D721Med (cell line): ENCODE measurements at regions not wholly inside any gene's neighbourhood (a gene's known extent, or its start where the extent isn't known, plus 50 kb on each side); places are given as distances from the start of the nearest gene placed in this dataset.

ENCODE experiments used
- DNase-seq: peaks from one replicate; pipeline ENCODE4 v3.0.0; 2011; ENCODE audit warnings: low spot score; ENCODE audit not compliant: insufficient read length
- FAIRE-seq: peaks from 2 replicates; lab custom pipeline; 2011; peaks lifted over from hg19 to GRCh38; lab: Jason Lieb, UNC
- TF ChIP-seq, protein P1 (sequence below): IDR thresholded peaks from 2 replicates; pipeline ENCODE4 v1.5.1; 2012; ENCODE audit warnings: mild to moderate bottlenecking, control low read depth; ENCODE audit not compliant: insufficient read depth; ENCODE audit errors: missing control alignments

DNA sequence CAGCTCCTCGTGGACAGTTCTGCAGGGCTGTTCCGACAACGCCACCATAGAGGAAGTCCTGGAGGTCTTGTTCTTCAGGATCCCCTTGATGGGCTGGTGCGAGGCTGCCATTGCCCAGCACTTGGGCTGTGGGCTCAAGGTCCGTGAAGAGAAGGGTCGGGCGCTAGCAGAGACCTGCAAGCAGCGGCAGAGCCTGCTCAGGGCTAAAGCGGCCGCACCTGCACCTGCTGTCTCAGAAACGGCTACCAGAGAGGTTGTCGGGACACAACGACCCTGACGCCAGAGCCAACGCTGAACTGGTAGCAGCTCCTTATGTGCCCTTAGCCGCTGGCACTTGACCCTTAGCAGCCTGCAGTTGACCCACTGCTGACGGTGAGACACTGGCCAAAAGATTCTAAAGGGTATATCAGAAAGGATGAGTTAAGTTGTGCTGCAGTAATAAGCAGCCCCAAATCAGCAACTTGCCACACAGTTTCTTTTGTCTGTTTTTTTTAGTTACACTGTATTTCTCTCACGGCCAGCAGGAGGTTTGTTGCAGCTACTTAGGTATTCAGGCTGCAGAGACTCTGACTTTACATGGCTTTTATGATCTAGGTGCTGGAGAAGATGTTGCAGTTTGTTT is 55.5 kb upstream of the ST6GAL2 start:
- TF ChIP-seq, protein P1, sequence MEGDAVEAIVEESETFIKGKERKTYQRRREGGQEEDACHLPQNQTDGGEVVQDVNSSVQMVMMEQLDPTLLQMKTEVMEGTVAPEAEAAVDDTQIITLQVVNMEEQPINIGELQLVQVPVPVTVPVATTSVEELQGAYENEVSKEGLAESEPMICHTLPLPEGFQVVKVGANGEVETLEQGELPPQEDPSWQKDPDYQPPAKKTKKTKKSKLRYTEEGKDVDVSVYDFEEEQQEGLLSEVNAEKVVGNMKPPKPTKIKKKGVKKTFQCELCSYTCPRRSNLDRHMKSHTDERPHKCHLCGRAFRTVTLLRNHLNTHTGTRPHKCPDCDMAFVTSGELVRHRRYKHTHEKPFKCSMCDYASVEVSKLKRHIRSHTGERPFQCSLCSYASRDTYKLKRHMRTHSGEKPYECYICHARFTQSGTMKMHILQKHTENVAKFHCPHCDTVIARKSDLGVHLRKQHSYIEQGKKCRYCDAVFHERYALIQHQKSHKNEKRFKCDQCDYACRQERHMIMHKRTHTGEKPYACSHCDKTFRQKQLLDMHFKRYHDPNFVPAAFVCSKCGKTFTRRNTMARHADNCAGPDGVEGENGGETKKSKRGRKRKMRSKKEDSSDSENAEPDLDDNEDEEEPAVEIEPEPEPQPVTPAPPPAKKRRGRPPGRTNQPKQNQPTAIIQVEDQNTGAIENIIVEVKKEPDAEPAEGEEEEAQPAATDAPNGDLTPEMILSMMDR = no peak

DNA sequence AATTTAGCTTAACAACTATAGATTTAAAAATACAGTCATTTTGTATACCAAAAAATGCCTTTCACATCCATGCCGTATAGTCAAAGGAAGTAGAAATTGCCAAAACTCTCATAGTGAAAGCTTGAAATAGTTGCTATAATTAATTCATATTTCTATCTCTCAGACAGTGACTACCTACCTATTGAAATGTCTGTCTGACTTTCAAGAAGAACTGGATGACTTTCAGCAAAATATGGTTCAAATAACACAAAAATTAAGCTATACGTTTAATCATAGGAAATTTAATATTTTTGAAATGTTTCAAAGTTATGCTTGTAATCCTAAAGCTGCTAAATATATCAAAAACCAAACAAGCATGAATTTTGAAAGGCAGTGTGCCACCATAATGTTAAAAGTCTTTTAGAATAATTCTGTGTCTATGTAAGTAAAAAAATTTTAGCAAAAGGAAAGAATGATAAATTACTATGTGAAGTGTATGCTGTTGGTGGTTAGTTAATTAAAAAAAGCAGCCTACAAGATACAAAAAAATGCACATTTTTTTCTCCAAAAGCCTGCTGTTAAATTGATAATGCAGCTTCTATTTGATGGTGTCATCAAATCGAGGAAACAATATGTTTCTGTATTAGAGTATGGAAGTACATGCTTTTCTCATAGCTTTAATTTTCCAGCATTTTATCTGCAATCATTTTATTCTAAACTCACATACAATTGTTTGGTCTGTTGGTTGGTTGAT is 57.7 kb upstream of the ST6GAL2 start:
- FAIRE-seq = no peak
- DNase-seq = no peak
- TF ChIP-seq, protein P1 = no peak

More for the DNA sequence above, 55.5 kb upstream of the ST6GAL2 start:
- FAIRE-seq (no peak), DNase-seq (no peak)

DNA sequence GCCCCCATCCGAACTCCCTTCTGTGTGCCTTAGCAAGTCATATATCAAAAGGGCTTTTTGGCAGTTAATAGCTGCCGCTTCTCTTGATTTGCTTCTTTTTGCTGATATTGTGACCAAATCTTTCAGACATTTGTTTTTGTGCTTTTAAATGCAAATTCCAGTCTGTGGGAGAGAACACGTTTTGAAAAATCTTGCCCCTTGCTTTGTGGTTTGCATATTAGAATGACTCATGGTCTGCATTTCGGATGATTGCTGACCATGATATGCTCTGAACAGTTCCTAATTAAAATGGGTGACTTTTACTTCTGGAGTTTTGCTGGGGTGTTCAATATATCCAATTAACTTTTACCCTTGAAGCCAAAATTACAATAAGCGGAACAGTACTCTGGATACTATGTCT is 58.2 kb upstream of the ST6GAL2 start:
- TF ChIP-seq, protein P1 = no peak
- DNase-seq = no peak
- no peak for FAIRE-seq

DNA sequence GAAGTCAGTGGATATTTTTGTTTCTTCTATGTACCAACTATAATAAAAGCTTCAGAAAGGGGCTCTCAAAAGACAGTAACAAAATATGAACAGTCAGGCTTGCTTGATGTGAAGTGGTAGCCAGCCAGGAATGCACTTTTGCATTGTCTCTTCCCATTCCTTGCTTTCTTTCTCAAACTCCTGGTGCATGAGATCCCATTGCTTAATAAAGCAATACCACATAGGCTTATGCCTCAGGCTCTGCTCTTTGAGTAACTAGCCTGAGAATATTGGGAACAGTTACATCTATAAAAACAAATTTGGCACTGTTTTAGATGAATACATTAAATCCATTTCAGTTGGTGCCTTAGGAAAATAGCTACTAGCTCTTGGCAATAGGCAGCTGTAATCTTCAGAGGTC is 62.6 kb upstream of the ST6GAL2 start:
- DNase-seq (no peak), FAIRE-seq (no peak)
- TF ChIP-seq, protein P1 = no peak

DNA sequence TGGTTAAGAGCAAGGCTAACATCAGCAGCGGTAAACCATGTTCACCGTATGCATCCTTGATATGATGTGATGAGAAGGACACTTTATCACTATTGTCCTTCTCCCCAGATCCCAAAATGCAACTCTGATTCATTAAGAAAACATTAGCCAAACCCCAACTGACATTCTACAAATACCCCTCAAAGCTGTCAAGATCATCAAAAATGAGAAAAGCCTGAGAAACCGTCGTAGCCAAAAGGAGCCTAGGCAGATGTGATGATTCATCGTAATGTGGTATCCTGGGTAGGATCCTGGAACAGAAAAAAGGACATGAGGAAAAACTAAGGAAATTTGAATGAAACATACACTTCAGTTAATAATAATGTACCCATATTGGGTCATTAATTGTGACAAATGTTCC is 67.3 kb upstream of the ST6GAL2 start:
- TF ChIP-seq, protein P1 = no peak
- DNase-seq (no peak), FAIRE-seq (no peak)

DNA sequence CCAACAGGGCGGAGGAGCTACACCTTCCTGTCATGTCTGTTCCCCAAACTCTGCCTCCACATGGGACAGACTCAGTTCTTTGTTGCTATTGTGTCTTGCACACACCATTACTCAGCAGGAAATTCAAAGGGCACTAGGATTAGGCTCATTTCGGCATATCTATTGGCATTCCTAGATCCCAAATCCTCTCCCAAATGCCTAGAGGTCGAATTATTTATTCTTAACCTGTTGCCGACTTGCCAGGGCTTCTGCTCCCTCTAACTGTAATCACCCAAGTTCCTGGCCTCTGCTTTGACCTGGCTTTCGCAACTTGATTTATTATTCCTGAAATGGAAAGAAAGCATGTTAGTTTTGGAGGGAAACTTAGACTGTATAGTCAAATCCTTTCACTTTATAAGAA is 67.8 kb upstream of the ST6GAL2 start:
- DNase-seq (no peak), FAIRE-seq (no peak)
- TF ChIP-seq, protein P1 = no peak

DNA sequence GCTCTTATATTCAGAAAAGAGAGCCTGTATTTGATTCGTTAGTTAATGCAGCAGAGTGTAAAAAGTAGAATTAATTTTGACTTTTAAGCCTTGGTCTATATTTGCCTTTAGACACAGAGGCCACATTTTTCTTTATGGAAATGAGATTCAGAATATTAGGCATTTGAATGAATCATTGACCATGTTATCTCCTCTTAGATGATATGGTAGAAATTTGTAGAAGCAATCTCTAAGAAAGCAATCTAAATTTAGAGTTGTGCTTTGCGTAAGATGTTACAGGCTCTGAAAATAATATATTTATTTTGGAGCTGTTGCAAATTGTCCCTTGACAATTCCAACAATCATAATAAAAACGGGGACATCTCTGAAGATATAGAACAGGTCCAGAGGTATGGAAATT is 68.3 kb upstream of the ST6GAL2 start:
- no peak for FAIRE-seq
- DNase-seq = no peak
- TF ChIP-seq, protein P1 = no peak
